Hematopoietic multipotent progenitor cell treated with erythropoietin and hydrocortisone succinate and interleukin-3 and kit ligand, for 17 days (in vitro differentiated cells): ENCODE measurements at regions not wholly inside any gene's neighbourhood (a gene's known extent, or its start where the extent isn't known, plus 50 kb on each side); places are given as distances from the start of the nearest gene placed in this dataset.

Experiments
- DNase-seq: peaks from one replicate; pipeline ENCODE4 v3.0.0-alpha.2; 2015; ENCODE audit warnings: low spot score

DNA sequence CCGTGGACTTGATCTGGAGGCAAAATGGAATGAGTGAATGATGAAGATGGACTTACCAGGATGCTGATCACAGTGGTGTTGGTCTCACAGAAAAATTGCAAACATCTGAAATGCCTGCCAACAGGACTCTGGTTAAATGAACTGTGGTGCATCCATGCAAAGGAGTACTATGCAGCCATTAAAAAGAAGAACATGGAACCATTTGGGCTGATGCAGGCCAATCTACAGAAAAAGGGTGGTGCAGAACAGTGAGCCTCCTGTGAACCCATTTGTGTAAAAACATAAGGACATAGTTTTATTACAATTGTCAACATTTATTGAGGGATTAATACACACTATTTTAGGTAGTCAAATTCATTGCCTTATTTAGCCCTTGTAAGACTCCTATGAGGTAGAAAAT, 111.9 kb downstream of the MN1 start:
- no peak for DNase-seq

DNA sequence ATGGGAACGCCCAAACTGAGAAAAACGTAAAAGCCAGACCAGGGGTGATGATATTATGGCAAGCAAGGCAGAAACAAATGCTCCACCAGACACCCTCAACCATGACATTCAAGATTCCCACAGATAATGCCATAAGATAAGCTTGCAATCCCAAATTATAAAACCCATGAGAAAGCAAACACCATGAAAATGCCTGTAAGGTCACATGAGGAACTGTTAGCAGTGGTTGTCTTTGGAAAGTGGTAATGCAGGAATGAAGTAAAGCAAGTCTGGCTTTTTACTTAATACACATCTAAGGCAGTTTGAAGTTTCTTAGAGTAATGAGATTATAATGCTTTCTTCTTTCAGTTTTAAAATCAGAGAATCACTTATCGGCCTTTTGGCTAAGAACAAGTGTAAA, 111.0 kb downstream of the MN1 start:
- DNase-seq, result no peak

DNA sequence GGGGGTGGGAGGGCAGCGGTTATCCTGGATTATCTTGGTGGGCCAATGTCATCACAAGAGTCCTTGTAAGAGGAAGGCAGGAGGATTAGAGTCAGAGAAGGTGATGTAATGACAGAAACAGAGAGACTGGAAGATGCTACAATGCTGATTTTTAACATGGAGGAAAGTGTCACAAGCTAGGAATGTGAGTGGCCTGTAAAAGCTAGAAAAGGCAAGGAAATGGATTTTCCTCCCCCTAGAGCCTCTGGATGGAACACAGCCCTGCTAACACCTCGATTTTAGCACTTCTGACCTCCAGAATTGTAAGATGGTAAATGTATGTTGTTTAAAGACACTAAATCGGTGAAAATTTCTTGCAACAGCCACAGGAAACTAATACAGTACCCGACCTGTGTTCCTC, 109.3 kb downstream of the MN1 start:
- no peak for DNase-seq

- no peak for DNase-seq
Observed at GRCh38 chr22:27695925-27696324, 105.6 kb downstream of the MN1 start.

GRCh38 chr22:27697888-27698287, 103.7 kb downstream of the MN1 start:
- no peak for DNase-seq
